Karpas-422 (cell line): ENCODE measurements at regions not wholly inside any gene's neighbourhood (a gene's known extent, or its start where the extent isn't known, plus 50 kb on each side); places are given as distances from the start of the nearest gene placed in this dataset.
"Not testable (repeated sequence)": the region's sequence is repeated elsewhere in the genome, so short reads cannot be mapped to it uniquely, and the experiment has no call there.

Experiments
- DNase-seq: peaks from one replicate; pipeline ENCODE4 v3.0.0-alpha.2; 2015
- H2AFZ ChIP-seq: fragments of 200-600 bp; sonication (generic); 2 replicates; pipeline ENCODE4 v1.6.1; 2014; ENCODE audit warnings: antibody characterized with exemption, low read length, mixed read lengths
- H3K27ac ChIP-seq: fragments of 200-600 bp; sonication (generic); 2 replicates; pipeline ENCODE4 v1.5.1; 2014; ENCODE audit warnings: mild to moderate bottlenecking, low read length, moderate library complexity
- H3K27me3 ChIP-seq: fragments of 200-600 bp; sonication (generic); 2 replicates; pipeline ENCODE4 v1.6.1; 2014; ENCODE audit warnings: low read length, mixed read lengths
- H3K36me3 ChIP-seq: fragments of 200-600 bp; sonication (generic); 2 replicates; pipeline ENCODE4 v1.6.1; 2014; ENCODE audit warnings: low read length, mixed read lengths; ENCODE audit not compliant: insufficient read depth
- H3K4me1 ChIP-seq: fragments of 200-600 bp; sonication (generic); 2 replicates; pipeline ENCODE4 v1.6.1; 2014; ENCODE audit warnings: mild to moderate bottlenecking, low read length, mixed read lengths
- H3K4me2 ChIP-seq: fragments of 200-600 bp; sonication (generic); 2 replicates; pipeline ENCODE4 v1.6.1; 2014; ENCODE audit warnings: low read length, low read depth, mild to moderate bottlenecking; ENCODE audit not compliant: poor library complexity, severe bottlenecking
- H3K4me3 ChIP-seq: fragments of 200-600 bp; sonication (generic); 2 replicates; pipeline ENCODE4 v1.5.1; 2014; ENCODE audit warnings: mild to moderate bottlenecking, antibody characterized with exemption, low read length, mixed read lengths
- H3K79me2 ChIP-seq: fragments of 200-600 bp; sonication (generic); 2 replicates; pipeline ENCODE4 v1.6.1; 2014; ENCODE audit warnings: mild to moderate bottlenecking, low read length, mixed read lengths
- H3K9ac ChIP-seq: fragments of 200-600 bp; sonication (generic); 2 replicates; pipeline ENCODE4 v1.6.0; 2014; ENCODE audit warnings: low read length
- H3K9me2 ChIP-seq: fragments of 200-600 bp; sonication (generic), shearing (Covaris generic); replicated peaks from 2 replicates; pipeline ENCODE4 v1.6.0; 2014; ENCODE audit warnings: mild to moderate bottlenecking, low read length, moderate library complexity; ENCODE audit not compliant: insufficient read depth
- H3K9me3 ChIP-seq: fragments of 300-700, 200-600 bp; sonication (generic); 2 replicates; pipeline ENCODE4 v1.6.1; 2014; ENCODE audit warnings: low read length, mixed read lengths
- H4K20me1 ChIP-seq: fragments of 200-600 bp; sonication (generic); 2 replicates; pipeline ENCODE4 v1.6.1; 2014; ENCODE audit warnings: mild to moderate bottlenecking, antibody characterized with exemption, low read length, low read depth; ENCODE audit not compliant: insufficient read depth

- Histone ChIP-seq H3K4me2 (no peak overlapping the region), H2AFZ (no peak overlapping the region), H3K4me3 (no peak overlapping the region), H3K36me3 (no peaks in the 10 kb centered on the region), H3K9ac (no peak overlapping the region), H3K4me1 (no peaks in the 10 kb centered on the region), H3K79me2 (no peaks in the 10 kb centered on the region), H4K20me1 (no peaks in the 10 kb centered on the region), H3K9me3 (peaks cover 9% of the 10 kb centered on the region), H3K27me3 (no peaks in the 10 kb centered on the region), H3K9me2 (no peaks in the 10 kb centered on the region), H3K27ac (no peak overlapping the region)
- no peak for DNase-seq
Observed at GRCh38 chr2:35199298-35199697, 1156.3 kb upstream of the CRIM1 start.

- H3K4me2 ChIP-seq: no peak overlapping the region
- no peak overlapping the region for H2AFZ ChIP-seq
- no peak overlapping the region for H3K9ac ChIP-seq
Observed at GRCh38 chr2:35185861-35186412, 1169.6 kb upstream of the CRIM1 start.

GRCh38 chr2:35184471-35184870 lies 1171.1 kb upstream of the CRIM1 start:
- H3K4me2 ChIP-seq: no peak overlapping the region
- H3K9ac ChIP-seq: no peak overlapping the region
- no peaks in the 10 kb centered on the region for H3K79me2 ChIP-seq
- H3K9me3 ChIP-seq: peaks cover 15% of the 10 kb centered on the region
- no peaks in the 10 kb centered on the region for H3K4me1 ChIP-seq
- no peak overlapping the region for H3K4me3 ChIP-seq
- H3K36me3 ChIP-seq: no peaks in the 10 kb centered on the region
- H3K27ac ChIP-seq: no peak overlapping the region
- DNase-seq: no peak
- H4K20me1 ChIP-seq: no peaks in the 10 kb centered on the region
- H3K9me2 ChIP-seq: no peaks in the 10 kb centered on the region
- H2AFZ ChIP-seq: no peak overlapping the region
- no peaks in the 10 kb centered on the region for H3K27me3 ChIP-seq

More at GRCh38 chr2:35185861-35186412, 1169.6 kb upstream of the CRIM1 start:
- no peak overlapping the region for H3K4me3 ChIP-seq
- no peaks in the 10 kb centered on the region for H4K20me1 ChIP-seq
- H3K27ac ChIP-seq: no peak overlapping the region
- DNase-seq: no peak
- H3K4me1 ChIP-seq: no peaks in the 10 kb centered on the region
- no peaks in the 10 kb centered on the region for H3K9me2 ChIP-seq
- H3K9me3 ChIP-seq: peaks cover 15% of the 10 kb centered on the region
- H3K36me3 ChIP-seq: no peaks in the 10 kb centered on the region
- no peaks in the 10 kb centered on the region for H3K27me3 ChIP-seq
- H3K79me2 ChIP-seq: no peaks in the 10 kb centered on the region

GRCh38 chr2:35176726-35177125 lies 1178.9 kb upstream of the CRIM1 start:
- not testable (repeated sequence) for H3K4me1 ChIP-seq, H3K79me2 ChIP-seq, H3K9ac ChIP-seq, H2AFZ ChIP-seq, H4K20me1 ChIP-seq, H3K4me2 ChIP-seq, H3K9me2 ChIP-seq, H3K27me3 ChIP-seq, DNase-seq, H3K9me3 ChIP-seq, H3K27ac ChIP-seq, H3K4me3 ChIP-seq, H3K36me3 ChIP-seq

GRCh38 chr2:35174845-35175244 lies 1180.7 kb upstream of the CRIM1 start:
- Histone ChIP-seq H3K9me3 (peaks cover 5% of the 10 kb centered on the region; the same call in 1 of the 2 replicates), H3K27ac (no peak overlapping the region), H2AFZ (no peak overlapping the region), H3K79me2 (no peaks in the 10 kb centered on the region), H3K27me3 (no peaks in the 10 kb centered on the region), H3K4me1 (no peaks in the 10 kb centered on the region), H3K36me3 (no peaks in the 10 kb centered on the region), H3K4me2 (no peak overlapping the region), H3K9ac (no peak overlapping the region), H4K20me1 (no peaks in the 10 kb centered on the region), H3K9me2 (no peaks in the 10 kb centered on the region), H3K4me3 (no peak overlapping the region)
- no peak for DNase-seq

GRCh38 chr2:35172687-35173086 lies 1182.9 kb upstream of the CRIM1 start:
- DNase-seq: no peak

GRCh38 chr2:35168351-35168750 lies 1187.2 kb upstream of the CRIM1 start:
- Histone ChIP-seq H3K27me3 (no peaks in the 10 kb centered on the region), H3K79me2 (no peaks in the 10 kb centered on the region), H2AFZ (no peak overlapping the region), H3K4me3 (no peak overlapping the region), H3K9me3 (no peaks in the 10 kb centered on the region), H3K4me1 (no peaks in the 10 kb centered on the region), H4K20me1 (no peaks in the 10 kb centered on the region), H3K36me3 (no peaks in the 10 kb centered on the region), H3K9me2 (no peaks in the 10 kb centered on the region), H3K9ac (no peak overlapping the region), H3K27ac (no peak overlapping the region), H3K4me2 (no peak overlapping the region)
- peak; percentile 47 for DNase-seq

More at GRCh38 chr2:35172687-35173086, 1182.9 kb upstream of the CRIM1 start:
- Histone ChIP-seq H3K79me2 (no peaks in the 10 kb centered on the region), H3K27ac (no peak overlapping the region), H3K9me3 (no peaks in the 10 kb centered on the region), H3K4me3 (no peak overlapping the region), H3K4me2 (no peak overlapping the region), H3K27me3 (no peaks in the 10 kb centered on the region), H2AFZ (no peak overlapping the region), H3K9me2 (no peaks in the 10 kb centered on the region), H3K4me1 (no peaks in the 10 kb centered on the region), H3K9ac (no peak overlapping the region), H4K20me1 (no peaks in the 10 kb centered on the region), H3K36me3 (no peaks in the 10 kb centered on the region)

GRCh38 chr2:35163948-35164347 lies 1191.6 kb upstream of the CRIM1 start:
- H3K9ac ChIP-seq: no peak overlapping the region
- no peaks in the 10 kb centered on the region for H4K20me1 ChIP-seq
- H3K9me2 ChIP-seq: no peaks in the 10 kb centered on the region
- peaks cover 7% of the 10 kb centered on the region; the same call in 1 of the 2 replicates for H3K9me3 ChIP-seq
- H2AFZ ChIP-seq: no peak overlapping the region
- H3K36me3 ChIP-seq: no peaks in the 10 kb centered on the region
- no peaks in the 10 kb centered on the region for H3K4me1 ChIP-seq
- no peak for DNase-seq
- no peaks in the 10 kb centered on the region for H3K79me2 ChIP-seq
- no peaks in the 10 kb centered on the region for H3K27me3 ChIP-seq
- no peak overlapping the region for H3K4me2 ChIP-seq
- H3K27ac ChIP-seq: no peak overlapping the region
- no peak overlapping the region for H3K4me3 ChIP-seq

- H3K4me2 ChIP-seq: no peak overlapping the region
- H3K4me3 ChIP-seq: no peak overlapping the region
Observed at GRCh38 chr2:35160871-35161270, 1194.7 kb upstream of the CRIM1 start.

More at GRCh38 chr2:35160871-35161270, 1194.7 kb upstream of the CRIM1 start:
- no peaks in the 10 kb centered on the region for H3K27me3 ChIP-seq
- no peaks in the 10 kb centered on the region for H3K79me2 ChIP-seq
- H3K27ac ChIP-seq: no peak overlapping the region
- H3K9me2 ChIP-seq: no peaks in the 10 kb centered on the region
- no peaks in the 10 kb centered on the region for H3K4me1 ChIP-seq
- no peaks in the 10 kb centered on the region for H3K36me3 ChIP-seq
- peaks cover 7% of the 10 kb centered on the region; the same call in 1 of the 2 replicates for H3K9me3 ChIP-seq
- no peak for DNase-seq
- H2AFZ ChIP-seq: no peak overlapping the region
- H3K9ac ChIP-seq: no peak overlapping the region
- no peaks in the 10 kb centered on the region for H4K20me1 ChIP-seq
